ENCODE measurements at regions not wholly inside any gene's neighbourhood (a gene's known extent, or its start where the extent isn't known, plus 50 kb on each side); places are given as distances from the start of the nearest gene placed in this dataset.

- no peak overlapping the region for H4K91ac ChIP-seq (replicated peaks; ENCODE audit: insufficient read length, low read length)
- H2BK12ac ChIP-seq (ENCODE audit: low read depth, low read length) = no peak overlapping the region; the same call in 1 of the 2 replicates
- 77% methylated on average over 7 of the region's 7 CpGs; no CpG with 5 or more reads in 1 of the 2 experiments for WGBS, 2 experiments (ENCODE audit: extremely low coverage in 1 of 2, insufficient coverage in 1 of 2, insufficient read length in 1 of 2, insufficient replicate concordance in 2 of 2, low coverage in 1 of 2, low lambda C conversion rate in 2 of 2, missing lambda C conversion rate in 1 of 2)
- POLR2A ChIA-PET (ENCODE audit: partially characterized antibody) = no interaction called here
- 0 out of 2 replicates have a peak overlapping the region, but pooled peaks have one; percentile 57 for H2AFZ ChIP-seq (ENCODE audit: low read length)
- H3K27me3 ChIP-seq (replicated peaks in 1 of 4; ENCODE audit: control insufficient read depth in 3 of 4, extremely low read depth in 1 of 4, insufficient read depth in 3 of 4, low read length in 3 of 4) = no peaks in the 10 kb centered on the region
- H3K56ac ChIP-seq (replicated peaks; ENCODE audit: insufficient read length, low read depth, low read length) = no peak overlapping the region
- H3K27ac ChIP-seq (ENCODE audit: low read depth, low read length) = no peak overlapping the region
- no peak overlapping the region for H3K23ac ChIP-seq (ENCODE audit: insufficient read length)
- no peaks in the 10 kb centered on the region for H3K9me3 ChIP-seq (ENCODE audit: insufficient read depth in 2 of 2, low read depth in 1 of 2, low read length in 1 of 2)
- no peak overlapping the region for H3K4me3 ChIP-seq (ENCODE audit: extremely low read depth in 1 of 4, insufficient read depth in 2 of 4, low read depth in 3 of 4, low read length in 4 of 4)
- H2AK5ac ChIP-seq (ENCODE audit: low read depth, low read length) = no peak overlapping the region
- H3K79me2 ChIP-seq (ENCODE audit: control insufficient read depth in 1 of 2, insufficient read depth in 2 of 2, low read length in 2 of 2) = no peaks in the 10 kb centered on the region
- H3K14ac ChIP-seq (ENCODE audit: insufficient read length) = no peak overlapping the region
- H2BK15ac ChIP-seq (ENCODE audit: low read length) = no peak overlapping the region
- FAIRE-seq (no peak), DNase-seq (ENCODE audit: low read depth in 1 of 2, low spot score in 2 of 2) (no peak)
- H2BK120ac ChIP-seq (replicated peaks; ENCODE audit: low read depth, low read length) = no peak overlapping the region
- no peak overlapping the region for H2BK5ac ChIP-seq (ENCODE audit: low read depth, low read length)
- CTCF ChIA-PET (ENCODE audit: partially characterized antibody) = interaction anchor here (1.1 kb wide), 1 partner anchor 20 kb away, joined by 4 read pairs; no protein-coding TSS in a partner anchor
- no peaks in the 10 kb centered on the region for H3K36me3 ChIP-seq (ENCODE audit: control insufficient read depth in 2 of 4, insufficient read depth in 4 of 4, low read length in 3 of 4)
- H3K4me2 ChIP-seq (ENCODE audit: insufficient read depth in 1 of 2, low read depth in 2 of 2, low read length in 2 of 2) = no peak overlapping the region
- no peak overlapping the region for H4K5ac ChIP-seq (ENCODE audit: insufficient read length, low read depth, low read length)
- no peak overlapping the region for H3K4ac ChIP-seq (replicated peaks; ENCODE audit: insufficient read length, low read depth, low read length)
- H4K20me1 ChIP-seq (replicated peaks in 1 of 2; ENCODE audit: control insufficient read depth in 1 of 2, insufficient read depth in 2 of 2, low read length in 2 of 2) = no peaks in the 10 kb centered on the region
- no peak overlapping the region for H3K18ac ChIP-seq (ENCODE audit: extremely low read depth, low read length)
- no peaks in the 10 kb centered on the region for H3K23me2 ChIP-seq (ENCODE audit: low read depth, low read length)
- peaks cover 0 to 3% (median 2%) of the 10 kb centered on the region in 4 experiments; a peak in 2 of 7 replicates for H3K4me1 ChIP-seq (replicated peaks in 1 of 4; ENCODE audit: control insufficient read depth in 3 of 4, insufficient read depth in 4 of 4, low read length in 3 of 4)
- H2BK20ac ChIP-seq (ENCODE audit: low read length) = no peak overlapping the region
- no peak overlapping the region for H4K8ac ChIP-seq (ENCODE audit: extremely low read depth, insufficient read depth, low read length)
- no peaks in the 10 kb centered on the region for H3K79me1 ChIP-seq (ENCODE audit: low read depth, low read length)
- no peak overlapping the region for H3K9ac ChIP-seq (replicated peaks in 1 of 4; ENCODE audit: extremely low read depth in 1 of 4, low read depth in 3 of 4, low read length in 3 of 4)
- no peak for TF ChIP-seq GABPA (IDR thresholded peaks at IDR 0.05; ENCODE audit: borderline replicate concordance, insufficient read depth, low read length)
- TF ChIP-seq, protein P1, sequence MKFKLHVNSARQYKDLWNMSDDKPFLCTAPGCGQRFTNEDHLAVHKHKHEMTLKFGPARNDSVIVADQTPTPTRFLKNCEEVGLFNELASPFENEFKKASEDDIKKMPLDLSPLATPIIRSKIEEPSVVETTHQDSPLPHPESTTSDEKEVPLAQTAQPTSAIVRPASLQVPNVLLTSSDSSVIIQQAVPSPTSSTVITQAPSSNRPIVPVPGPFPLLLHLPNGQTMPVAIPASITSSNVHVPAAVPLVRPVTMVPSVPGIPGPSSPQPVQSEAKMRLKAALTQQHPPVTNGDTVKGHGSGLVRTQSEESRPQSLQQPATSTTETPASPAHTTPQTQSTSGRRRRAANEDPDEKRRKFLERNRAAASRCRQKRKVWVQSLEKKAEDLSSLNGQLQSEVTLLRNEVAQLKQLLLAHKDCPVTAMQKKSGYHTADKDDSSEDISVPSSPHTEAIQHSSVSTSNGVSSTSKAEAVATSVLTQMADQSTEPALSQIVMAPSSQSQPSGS (IDR thresholded peaks at IDR 0.05; ENCODE audit: low read length) = no peak
- TF ChIP-seq GTF2F1 (IDR thresholded peaks at IDR 0.05; ENCODE audit: borderline replicate concordance, low read depth, low read length) = no peak
- no peak for TF ChIP-seq CEBPB (IDR thresholded peaks at IDR 0.05; ENCODE audit: low read depth, low read length)
- no peak for TF ChIP-seq NRF1 (IDR thresholded peaks at IDR 0.05; ENCODE audit: low read depth, low read length)
- TF ChIP-seq SP2 (IDR thresholded peaks at IDR 0.05; ENCODE audit: low read length) = no peak
- TF ChIP-seq POLR2A (IDR thresholded peaks at IDR 0.05; ENCODE audit: control extremely low read depth in 1 of 2, low read depth in 2 of 2, low read length in 2 of 2) = no peak
- no peak for TF ChIP-seq ATF3 (IDR thresholded peaks at IDR 0.05; ENCODE audit: insufficient read depth, low read depth, low read length)
- TF ChIP-seq POLR2AphosphoS5 (IDR thresholded peaks at IDR 0.05; ENCODE audit: low read depth, low read length) = no peak
- TF ChIP-seq TAF7 (optimal IDR thresholded peaks at IDR 0.05; ENCODE audit: borderline replicate concordance, low read depth, low read length) = no peak
- no peak for TF ChIP-seq PHF8 (conservative IDR thresholded peaks at IDR 0.05; ENCODE audit: low read depth, low read length)
- TF ChIP-seq RAD21 (IDR thresholded peaks at IDR 0.05 in 1 of 2, conservative IDR thresholded peaks at IDR 0.05 in 1 of 2; ENCODE audit: low read depth in 2 of 2, low read length in 2 of 2) = no peak
- TF ChIP-seq JUND (IDR thresholded peaks at IDR 0.05; ENCODE audit: low read length) = no peak
Observed at GRCh38 chr5:101658433-101658832, 637.7 kb downstream of the SLCO4C1 start.

All from H1 (cell line).